T-helper 2 cell (primary cell): ENCODE measurements at regions not wholly inside any gene's neighbourhood (a gene's known extent, or its start where the extent isn't known, plus 50 kb on each side); places are given as distances from the start of the nearest gene placed in this dataset.

Source experiments
- DNase-seq, 5 experiments: peaks; one replicate each; pipeline versions ENCODE4 v3.0.0 to v3.0.0-alpha.2; 2012 to 2022

DNA sequence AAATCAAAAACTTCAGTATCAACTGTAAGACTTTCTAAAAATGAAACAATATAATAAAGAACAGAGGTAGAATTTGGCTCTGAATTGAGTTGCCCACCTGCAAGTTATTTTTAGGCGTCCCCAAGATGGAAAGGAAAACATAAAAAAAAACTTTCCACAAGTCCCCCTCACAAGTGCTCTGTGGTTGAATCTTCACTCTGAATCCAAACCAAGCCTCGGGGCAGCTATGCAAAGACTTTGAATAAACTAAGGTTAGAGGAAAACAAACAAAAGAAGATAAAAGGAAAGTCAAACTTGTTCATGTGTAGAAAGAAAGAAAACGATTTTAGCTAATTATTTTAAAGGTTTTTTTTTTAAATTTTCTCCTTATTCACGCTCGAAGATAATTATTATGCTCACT is 372.4 kb upstream of the SLIT2 start:
- no peak for DNase-seq

DNA sequence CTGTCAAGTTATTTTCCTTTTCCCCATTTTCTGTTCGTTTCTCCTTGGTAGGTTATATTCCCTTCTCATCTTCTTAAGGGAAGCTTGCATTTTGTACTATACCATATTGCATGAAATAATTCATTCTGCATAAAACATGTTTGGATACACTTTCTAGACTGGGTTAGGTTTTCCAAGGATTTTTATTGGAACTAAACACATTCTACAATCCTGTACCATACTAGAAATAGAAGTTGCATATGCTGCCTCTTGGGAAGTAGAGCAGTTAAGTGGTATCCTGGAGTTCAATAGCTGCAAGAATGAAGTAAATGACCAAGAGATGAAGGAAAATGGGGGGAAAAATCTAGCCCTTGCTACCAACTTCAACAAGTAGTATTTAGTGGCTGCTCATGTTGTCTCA is 393.7 kb upstream of the SLIT2 start:
- no peak for DNase-seq

DNA sequence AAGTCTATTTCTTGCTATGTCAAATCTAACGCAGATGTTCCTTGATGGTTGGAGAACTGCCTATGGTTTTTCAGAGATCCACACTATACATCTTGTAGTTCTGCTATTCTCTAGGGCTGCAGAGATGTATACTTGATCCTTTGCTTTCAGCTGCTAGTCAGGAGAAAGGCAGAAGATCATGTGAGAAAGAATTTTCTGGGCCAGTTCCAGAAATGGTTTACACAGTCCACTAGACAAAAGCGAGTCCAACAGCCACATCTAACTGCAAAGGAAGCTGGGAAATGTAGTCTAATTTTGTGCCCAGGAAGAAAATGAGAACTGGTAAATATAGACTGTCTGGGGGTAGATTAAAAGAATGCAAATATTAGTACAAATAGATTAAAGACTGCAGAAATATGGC is 394.3 kb upstream of the SLIT2 start:
- no peak for DNase-seq

DNA sequence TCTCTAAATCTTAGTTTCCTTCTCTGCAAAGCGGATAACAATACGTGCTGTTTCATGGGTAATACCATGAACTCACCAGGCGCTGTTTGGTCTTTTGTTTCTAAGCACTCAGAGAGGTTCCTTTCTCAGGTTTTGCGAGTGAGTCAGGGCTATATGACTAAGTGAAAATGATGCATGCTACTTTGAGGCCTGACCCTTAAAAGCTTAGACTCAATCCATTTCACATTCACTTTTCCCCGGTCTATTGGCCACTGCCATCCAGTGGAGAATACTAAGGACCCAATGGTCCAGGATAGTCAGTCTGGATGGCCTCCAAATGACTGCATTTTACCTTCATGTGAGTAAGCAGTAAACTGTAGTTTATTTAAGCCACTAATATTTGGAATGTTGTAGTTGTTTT is 400.8 kb upstream of the SLIT2 start:
- DNase-seq, result no peak

DNA sequence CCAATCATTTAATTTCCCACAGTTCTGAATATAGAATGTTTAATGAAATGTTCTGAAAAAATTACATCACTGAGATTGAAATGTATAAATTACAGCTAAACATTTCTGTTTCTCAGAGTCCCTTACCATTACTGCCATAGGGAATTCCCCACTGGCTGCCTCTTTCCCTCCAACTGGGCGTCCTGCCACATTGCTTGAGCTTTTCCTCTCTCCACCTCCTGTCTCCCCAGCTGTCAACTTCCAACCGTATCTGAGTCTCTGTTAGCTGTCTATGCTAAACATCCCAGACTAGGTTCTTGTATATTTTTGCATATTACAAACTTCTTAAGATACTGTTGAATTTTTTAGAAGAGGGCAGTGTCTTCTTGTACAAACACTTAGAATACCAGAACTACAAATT is 407.3 kb upstream of the SLIT2 start:
- no peak for DNase-seq

DNA sequence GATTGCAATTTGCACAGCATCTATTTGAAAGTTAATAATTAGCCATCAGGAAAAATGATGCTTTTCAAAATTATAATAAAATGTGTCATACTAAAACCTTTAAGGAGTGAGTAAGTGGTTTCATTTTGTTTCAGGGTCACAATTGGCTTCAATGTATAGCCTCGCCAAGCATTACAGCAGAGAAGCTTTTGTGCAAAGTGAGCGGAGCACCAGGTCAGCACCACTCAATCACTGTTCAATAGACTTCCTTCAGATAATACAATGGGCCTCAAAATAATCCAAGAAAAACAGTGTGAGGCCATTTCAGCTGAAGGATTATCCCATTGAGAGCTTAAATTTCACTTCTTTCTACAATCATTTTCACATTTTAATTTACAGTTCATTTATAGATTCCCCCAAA is 409.2 kb upstream of the SLIT2 start:
- DNase-seq, result no peak

DNA sequence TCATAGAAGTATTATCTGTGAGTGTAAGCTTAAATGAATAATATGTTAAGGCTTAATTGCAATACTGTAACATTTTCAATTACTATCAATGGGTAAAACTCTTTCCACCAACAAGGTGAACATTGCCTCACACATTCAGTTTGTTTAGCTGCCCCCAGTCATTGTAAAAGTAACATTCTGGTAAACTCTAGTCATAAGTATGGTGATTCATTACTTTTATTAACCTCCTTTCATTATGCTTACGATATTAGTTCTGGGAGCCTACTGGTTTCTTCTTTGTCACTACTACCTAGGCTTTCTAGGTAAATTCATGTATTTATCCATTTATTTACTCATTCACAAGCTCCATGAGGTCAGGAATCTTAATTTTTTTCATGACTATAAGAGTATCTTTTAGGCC is 412.8 kb upstream of the SLIT2 start:
- no peak for DNase-seq

DNA sequence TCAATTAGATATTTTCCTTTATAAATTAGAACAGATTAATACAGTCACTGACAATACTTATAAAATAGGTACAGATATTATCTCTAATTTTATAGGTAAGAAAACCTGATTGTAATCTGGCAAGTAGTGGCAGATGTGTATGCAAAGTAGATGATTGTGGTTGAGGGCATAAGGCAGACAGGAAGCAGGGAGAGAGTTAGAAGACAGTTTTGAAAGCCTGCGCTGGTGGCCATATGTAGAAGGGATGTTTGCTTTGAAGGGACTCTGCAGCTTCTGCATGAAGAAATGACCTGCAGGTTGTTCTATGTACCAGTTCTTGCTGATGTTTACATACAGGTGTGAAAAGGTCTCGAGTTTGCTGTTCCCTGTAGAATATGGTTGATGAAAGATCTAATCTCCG is 416.3 kb upstream of the SLIT2 start:
- peak in 1 of 5 experiments; percentile 0 for DNase-seq

DNA sequence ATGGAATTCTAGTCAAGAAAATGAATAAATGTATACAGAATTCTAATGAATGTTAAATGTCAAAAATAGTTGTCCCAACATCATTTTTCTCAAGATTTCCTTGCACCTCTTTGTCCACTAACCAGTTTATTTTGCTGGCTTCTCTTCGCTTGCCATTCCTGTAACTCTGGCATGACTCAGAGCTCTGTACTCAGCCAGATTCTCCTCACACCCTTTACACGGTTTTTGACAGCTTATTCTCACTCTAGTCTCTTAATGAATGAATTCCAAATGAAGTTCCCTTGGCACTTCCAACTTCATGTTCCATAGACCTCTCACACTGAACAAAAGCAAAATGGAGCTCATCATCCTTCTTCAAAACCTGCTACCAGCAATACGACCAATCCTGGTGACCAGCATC is 419.3 kb upstream of the SLIT2 start:
- no peak for DNase-seq

DNA sequence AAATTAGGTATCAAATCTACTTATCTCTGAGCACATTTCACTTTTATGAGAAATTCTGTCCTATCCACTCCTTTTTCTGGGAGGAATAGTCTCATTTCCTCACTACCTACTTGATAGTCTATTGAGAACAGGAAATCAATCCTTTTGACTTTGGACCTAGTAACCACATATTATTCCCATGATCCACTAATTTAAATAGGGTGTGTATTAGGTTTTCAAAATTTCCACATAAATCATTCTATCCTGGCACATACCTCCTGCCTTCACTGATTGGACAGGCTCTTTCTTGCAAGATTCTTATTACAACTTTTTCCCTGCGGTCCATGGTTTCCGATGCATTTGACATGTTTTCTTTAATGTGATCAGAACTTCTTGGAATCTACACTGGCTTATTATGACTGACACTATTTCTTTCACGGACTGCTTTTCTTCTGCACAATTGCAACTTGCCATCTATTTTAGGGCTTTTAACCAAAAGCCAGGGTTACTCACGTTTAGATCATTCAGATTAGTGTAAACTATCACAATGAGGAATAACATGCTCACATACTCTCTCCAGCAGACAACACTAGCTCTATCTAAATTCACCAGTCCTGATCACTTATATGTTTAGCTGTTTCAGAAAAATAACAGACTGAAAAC is 419.9 kb upstream of the SLIT2 start:
- DNase-seq, result no peak

DNA sequence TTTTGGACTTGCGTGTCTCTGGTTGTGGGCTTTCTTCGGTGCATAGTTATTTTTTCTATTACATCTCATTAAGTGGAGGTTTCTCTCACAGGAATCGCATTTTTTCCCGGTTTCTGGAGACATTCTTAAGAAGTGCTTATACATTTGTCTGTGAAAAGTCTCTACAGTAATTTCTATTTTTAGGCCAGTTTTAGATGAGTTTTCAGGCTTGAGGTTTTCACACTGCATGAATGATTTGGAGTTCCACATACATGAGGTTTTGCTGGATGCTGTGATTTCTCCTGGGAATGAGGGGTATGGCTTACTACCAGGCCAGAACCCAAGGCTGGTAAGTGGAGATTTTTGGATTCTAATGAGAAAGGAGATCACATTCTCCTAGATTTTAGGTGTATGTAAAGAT is 422.6 kb upstream of the SLIT2 start:
- no peak for DNase-seq

DNA sequence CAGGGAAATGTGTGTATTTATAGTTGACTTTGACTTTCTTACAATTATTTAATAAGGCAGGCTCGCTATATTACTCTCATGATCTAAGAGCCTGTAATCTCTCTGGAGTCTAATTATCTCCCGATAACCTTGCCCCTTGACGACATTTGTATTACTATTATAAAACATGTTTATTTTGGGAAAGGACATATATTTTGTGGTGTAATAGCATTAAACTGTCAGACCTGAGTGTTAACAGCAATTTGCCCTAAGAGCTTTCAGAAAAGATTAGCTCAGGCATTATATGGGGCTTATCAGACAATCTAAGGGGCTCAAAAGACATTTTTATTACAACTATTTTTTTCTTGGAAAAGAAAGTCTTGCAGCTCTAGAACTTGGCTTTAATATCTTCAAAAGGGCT is 427.9 kb upstream of the SLIT2 start:
- DNase-seq, result no peak

DNA sequence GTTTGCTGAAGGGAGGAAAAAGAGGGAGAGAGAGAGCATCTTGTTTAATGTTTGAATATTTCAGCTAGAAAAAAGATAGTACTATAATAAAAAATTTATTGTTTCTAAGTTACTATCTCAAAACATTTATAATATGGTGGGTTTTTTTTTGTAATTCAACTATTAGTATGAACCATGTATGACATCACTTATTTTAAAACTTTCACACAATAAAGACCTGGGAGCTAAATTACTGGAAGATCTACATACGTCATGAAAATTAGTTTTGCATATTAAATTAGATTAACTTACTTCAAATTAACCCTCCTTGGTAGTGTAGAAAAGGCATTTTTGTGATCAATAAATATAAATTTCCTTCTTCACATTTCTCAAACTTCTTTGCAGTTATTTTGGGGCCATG is 432.0 kb upstream of the SLIT2 start:
- DNase-seq, result no peak

DNA sequence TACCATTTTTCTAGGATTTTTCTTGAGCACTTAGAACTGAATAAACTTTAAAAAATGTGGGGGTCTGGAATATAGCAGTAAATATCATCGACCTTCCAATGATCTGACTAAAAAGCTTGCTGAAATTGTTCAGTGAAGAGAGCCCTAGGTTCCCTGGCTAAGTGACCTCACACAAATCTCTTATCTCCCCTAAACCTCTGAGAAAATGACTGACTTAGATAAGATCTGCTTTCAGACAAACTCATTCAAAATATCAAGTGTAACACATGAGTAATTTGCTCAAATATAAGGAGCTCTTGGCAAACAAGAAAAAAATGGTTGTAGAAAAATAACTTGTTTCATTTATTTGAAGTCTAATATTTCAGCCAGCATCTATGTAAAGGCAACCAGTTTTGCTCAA is 441.7 kb upstream of the SLIT2 start:
- DNase-seq, result no peak

DNA sequence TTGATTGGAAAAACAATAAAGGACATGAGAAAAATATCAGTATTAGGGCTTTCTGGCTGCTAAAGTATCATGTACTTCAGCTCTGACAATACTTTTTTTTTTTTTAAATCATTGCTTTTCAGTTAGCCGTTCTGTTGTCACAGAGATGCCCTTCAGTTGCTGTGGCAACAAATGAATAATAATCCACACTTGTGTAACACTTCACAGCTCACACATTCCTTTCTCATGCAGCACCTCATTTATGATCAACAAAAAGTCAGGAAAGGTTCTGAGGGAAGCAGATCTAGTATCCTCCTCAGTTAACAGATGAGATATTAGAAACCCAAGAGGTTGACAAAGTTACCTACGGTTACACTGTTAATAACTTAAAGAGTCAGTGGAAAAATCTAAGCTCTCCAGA is 444.2 kb upstream of the SLIT2 start:
- DNase-seq, result no peak

DNA sequence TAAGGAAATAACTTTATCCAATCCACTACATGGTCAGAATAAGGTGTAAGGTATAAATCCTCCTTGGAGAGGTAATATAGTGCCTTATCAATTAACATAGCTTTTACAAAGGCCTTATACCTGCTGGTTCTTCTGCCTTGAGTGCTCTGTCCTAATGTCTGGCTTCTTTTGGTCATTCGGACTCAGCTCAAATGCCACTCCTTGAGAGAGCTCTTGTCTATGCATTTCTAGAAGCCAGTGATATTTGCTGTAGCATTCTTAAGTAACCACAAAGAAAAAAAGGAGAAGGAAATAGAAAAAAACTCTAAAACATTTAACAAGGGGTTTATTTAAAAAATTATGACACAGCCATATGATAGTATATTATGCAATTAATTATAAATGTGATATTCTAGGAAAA is 444.8 kb upstream of the SLIT2 start:
- no peak for DNase-seq

DNA sequence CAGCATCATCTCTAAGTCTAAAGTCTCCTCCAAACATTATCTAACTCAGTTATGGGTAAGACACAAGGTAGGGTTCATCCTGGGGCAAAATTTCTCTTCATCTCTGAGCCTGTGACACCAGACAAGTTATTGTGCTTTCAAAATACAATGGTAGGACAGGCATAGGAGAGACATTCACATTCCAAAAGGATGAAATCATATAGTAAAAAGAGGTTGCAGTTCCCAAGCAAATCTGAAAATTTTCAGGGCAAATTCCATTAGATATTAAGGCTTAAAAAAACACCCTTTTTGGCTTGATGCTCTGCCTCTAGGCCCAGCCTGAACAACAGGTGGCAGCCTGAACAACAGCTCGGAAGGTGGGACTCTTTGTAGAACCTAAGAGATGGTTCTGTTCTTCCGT is 448.3 kb upstream of the SLIT2 start:
- no peak for DNase-seq

DNA sequence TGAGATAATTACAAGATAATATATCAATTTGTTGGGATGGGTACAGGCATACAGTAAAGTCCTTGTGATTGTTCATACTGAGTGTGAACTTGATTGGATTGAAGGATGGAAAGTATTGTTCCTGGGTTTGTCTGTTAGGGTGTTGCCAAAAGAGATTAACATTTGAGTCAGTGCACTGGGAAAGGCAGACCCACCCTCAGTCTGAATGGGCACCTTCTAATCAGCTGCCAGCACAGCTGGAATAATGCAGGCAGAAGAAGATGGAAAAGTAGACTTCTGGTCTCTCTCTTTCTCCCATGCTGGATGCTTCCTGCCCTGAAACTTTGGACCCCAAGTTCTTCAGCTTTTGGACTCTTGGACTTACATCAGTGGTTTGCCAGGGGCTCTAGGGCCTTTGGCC is 457.9 kb upstream of the SLIT2 start:
- no peak for DNase-seq

DNA sequence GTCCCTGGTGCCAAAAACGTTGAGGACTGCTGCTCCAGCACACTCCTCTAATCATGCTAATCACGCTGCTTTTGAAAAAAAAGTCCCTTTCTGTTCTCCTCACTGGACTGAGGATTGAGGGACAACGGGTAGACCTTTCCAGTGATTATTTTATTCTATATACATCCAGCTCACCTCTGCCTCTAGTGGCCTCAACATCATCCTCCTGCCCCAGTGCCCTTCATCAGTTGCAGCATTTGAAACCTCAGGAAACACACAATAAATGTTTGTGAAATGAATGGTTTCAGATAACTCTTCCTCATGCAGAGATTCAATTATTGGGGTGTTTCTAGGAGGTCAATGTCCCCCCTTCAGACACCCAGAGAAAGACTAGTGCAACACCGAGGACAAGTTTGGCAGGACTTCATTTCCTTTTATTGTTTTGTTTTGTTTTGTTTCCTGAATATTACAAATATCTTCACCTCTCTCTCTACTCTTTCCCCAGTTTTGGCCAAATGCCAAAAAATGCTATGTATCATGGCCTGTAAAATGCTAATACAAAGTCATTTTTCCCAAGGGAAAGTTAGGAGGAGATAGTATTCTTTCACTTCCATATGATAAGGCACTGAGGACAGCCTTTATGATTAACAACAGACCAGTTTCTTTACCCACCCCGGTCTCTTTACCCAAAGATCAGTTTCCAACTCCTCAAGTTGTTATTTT is 460.1 kb upstream of the SLIT2 start:
- DNase-seq, result no peak

DNA sequence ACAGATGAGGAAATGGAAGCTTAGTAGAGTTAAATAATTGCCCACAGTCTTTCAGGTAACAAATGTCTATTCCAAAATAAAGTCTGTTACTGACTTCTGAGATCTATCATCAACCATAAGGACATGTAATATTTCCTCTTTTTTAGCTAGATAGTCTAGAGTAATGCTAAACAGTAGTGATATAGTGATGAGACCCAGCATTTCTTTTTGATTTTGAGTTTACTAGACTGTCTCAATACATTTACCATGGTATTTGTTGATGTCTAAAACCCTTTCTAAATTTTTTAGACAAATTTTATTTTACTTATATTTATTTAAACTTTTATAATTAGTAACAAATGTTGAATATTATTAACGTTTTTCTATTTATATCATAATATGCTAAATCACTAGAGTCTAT is 465.1 kb upstream of the SLIT2 start:
- DNase-seq, result no peak

DNA sequence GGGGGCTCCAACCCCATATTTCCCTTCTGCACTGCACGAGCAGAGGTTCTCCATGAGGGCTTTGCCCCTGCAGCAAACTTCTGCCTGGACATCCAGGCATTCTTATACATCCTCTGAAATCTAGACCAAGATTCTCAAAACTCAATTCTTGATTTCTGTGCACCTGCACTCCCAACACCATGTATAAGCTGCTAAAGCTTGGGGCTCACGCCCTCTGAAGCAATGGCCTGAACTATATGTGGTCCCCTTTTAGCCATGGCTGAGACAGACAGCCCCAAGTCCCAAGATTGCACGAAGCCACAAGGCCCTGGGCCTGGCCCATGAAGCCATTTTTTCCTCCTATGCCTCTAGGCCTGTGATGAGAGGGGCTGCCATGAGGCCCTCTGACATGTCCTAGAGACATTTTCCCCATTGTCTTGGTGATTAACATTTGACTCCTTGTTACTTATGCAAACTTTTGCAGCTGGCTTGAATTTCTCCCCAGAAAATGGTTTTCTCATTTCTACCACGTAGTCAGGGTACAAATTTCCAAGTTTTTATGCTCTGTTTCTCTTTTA is 468.0 kb upstream of the SLIT2 start:
- no peak for DNase-seq

DNA sequence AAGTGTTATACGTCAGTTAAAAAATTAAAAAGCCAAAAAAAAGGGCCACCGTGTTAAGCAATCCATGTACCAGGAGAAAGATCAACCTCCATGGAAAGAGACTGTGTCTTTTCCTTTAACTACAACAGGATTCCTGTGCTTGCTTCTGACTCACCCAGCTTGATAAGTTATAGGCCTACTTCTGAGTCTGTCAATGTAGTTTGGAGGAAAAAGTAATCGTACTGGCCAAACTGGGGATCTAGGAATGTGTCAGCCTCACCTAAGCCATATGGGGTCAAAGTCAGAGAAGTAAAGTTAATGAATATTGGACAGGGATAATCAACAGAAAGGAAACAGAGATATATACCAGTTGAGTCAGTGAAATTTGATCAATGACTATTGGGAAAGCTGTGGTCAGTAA is 470.8 kb upstream of the SLIT2 start:
- no peak for DNase-seq

DNA sequence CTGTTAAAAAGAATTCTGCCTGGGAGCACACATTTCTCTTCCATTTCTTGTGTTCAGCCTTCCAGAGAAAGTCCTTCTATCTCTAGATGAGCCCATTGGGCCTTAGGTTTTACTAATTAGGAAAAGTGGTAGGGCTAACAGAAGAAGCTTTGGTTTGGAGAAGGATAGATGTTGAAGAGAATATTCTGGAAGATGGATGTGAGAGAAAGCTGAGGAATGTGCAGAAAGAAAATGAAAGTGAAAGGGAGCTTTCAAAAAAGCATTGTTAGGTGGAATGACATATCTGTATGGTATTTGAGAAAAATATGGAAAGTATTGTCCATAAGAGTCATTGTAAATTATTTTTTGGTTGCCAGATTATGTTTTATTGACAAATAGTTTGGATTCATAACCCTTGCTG is 474.8 kb upstream of the SLIT2 start:
- no peak for DNase-seq

DNA sequence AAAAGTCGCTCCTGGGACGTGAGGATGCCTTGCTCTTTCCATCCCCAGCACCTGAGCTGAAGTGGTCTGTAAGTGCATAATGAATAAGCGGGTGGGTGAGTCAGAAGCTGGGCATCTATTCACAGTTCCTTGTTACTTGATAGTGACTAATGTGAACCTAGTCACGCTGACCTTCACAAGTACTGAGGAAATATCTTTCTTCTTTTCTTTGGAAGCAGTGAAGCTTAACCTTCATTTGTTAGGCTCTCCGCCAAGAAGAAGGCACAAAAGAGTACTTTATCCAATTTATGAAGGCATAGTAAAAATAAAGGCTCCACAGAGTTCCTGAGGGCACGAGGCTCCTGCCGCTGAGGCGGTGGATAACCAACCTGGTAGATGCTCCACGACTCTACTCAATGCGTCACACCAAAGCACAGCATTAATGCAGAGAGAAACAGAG is 475.7 kb upstream of the SLIT2 start:
- DNase-seq, result no peak
